GM12878 (cell line): ENCODE measurements at regions not wholly inside any gene's neighbourhood (a gene's known extent, or its start where the extent isn't known, plus 50 kb on each side); places are given as distances from the start of the nearest gene placed in this dataset.

Source experiments
- ATAC-seq: fragments of 200-7000 bp; cut with Tn5 transposase; 3 replicates; pipeline ENCODE4 v1.9.1; 2020; ENCODE audit warnings: mild to moderate bottlenecking, moderate library complexity
- BruUV-seq: library from RNA; stranded (reverse); fragments of 400-500 nt; replicated peaks from 2 replicates; lab custom pipeline; 2021; lab: Mats Ljungman, UMichigan
- CTCF ChIA-PET: fragments of 300-600 bp; sonication (Branson Sonifier 250); formaldehyde crosslinking; extraction: SDS; loops from one replicate; lab custom pipeline; 2021; ENCODE audit warnings: inconsistent platforms; lab: Yijun Ruan, JAX
- POLR2A ChIA-PET: fragments of 350-600 bp; formaldehyde crosslinking; extraction: SDS; loops from one replicate; lab custom pipeline; 2021; ENCODE audit warnings: inconsistent platforms; lab: Charles Lee
- RAD21 ChIA-PET: fragments of 300-600 bp; sonication (Branson Sonifier 250); formaldehyde crosslinking; loops from one replicate; lab custom pipeline; 2023; ENCODE audit warnings: antibody characterized with exemption; ENCODE audit not compliant: unreplicated experiment; lab: Charles Lee
- SMC1A ChIA-PET: fragments of 300-600 bp; sonication (Branson Sonifier 250); formaldehyde crosslinking; loops from one replicate; lab custom pipeline; 2023; ENCODE audit not compliant: unreplicated experiment, uncharacterized antibody; lab: Charles Lee
- DNase-seq: peaks from one replicate; pipeline ENCODE4 v3.0.0-alpha.2; 2011; ENCODE audit warnings: low read depth, low spot score
- FAIRE-seq: peaks from 3 replicates; lab custom pipeline; 2011; peaks lifted over from hg19 to GRCh38; lab: Jason Lieb, UNC
- H2AFZ ChIP-seq: 2 replicates; pipeline ENCODE4 v1.6.0; 2011; ENCODE audit warnings: low read depth, low read length, control low read depth; ENCODE audit not compliant: control insufficient read depth
- H3K27ac ChIP-seq: 2 replicates; pipeline ENCODE4 v1.5.1; 2011; ENCODE audit warnings: control low read depth; ENCODE audit not compliant: control insufficient read depth, insufficient read depth
- H3K27me3 ChIP-seq, 2 experiments: replicated peaks in 1 of 2; 2 replicates each; pipeline versions ENCODE4 v1.6.0 to v1.6.1; 2011; ENCODE audit warnings: low read length in 1 of 2; ENCODE audit not compliant: control insufficient read depth in 2 of 2, insufficient read depth in 2 of 2
- H3K36me3 ChIP-seq, 2 experiments: 2 replicates each; pipeline ENCODE4 v1.5.1; 2011; ENCODE audit warnings: low read length in 1 of 2; ENCODE audit not compliant: control insufficient read depth in 2 of 2, insufficient read depth in 2 of 2
- H3K4me1 ChIP-seq: 2 replicates; pipeline ENCODE4 v1.6.1; 2011; ENCODE audit warnings: mild to moderate bottlenecking, low read length, moderate library complexity, mixed read lengths; ENCODE audit not compliant: control insufficient read depth, insufficient read depth
- H3K4me2 ChIP-seq: 2 replicates; pipeline ENCODE4 v1.6.0; 2011; ENCODE audit warnings: control low read depth; ENCODE audit not compliant: control insufficient read depth, insufficient read depth
- H3K4me3 ChIP-seq: fragments of 200-600 bp; sonication (generic); 2 replicates; pipeline ENCODE4 v1.5.1; 2016
- H3K79me2 ChIP-seq: 2 replicates; pipeline ENCODE4 v1.6.0; 2011; ENCODE audit warnings: low read length; ENCODE audit not compliant: control insufficient read depth, insufficient read depth
- H3K9ac ChIP-seq: 2 replicates; pipeline ENCODE4 v1.8.0; 2011; ENCODE audit warnings: low read length, control low read depth, mixed read lengths; ENCODE audit not compliant: control insufficient read depth, insufficient read depth
- H3K9me3 ChIP-seq: replicated peaks from 3 replicates; pipeline ENCODE4 v1.5.1; 2011; ENCODE audit warnings: mild to moderate bottlenecking, low read length; ENCODE audit not compliant: control insufficient read depth, insufficient read depth
- H4K20me1 ChIP-seq: 2 replicates; pipeline ENCODE4 v1.6.0; 2011; ENCODE audit not compliant: control insufficient read depth, insufficient read depth
- BACH1 ChIP-seq: fragments of 450-650 bp; IDR thresholded peaks from 2 replicates; pipeline ENCODE4 v1.6.1; 2017; ENCODE audit warnings: mild to moderate bottlenecking, borderline replicate concordance
- BCL3 ChIP-seq: IDR thresholded peaks from 2 replicates; pipeline ENCODE4 v1.6.1; 2011; ENCODE audit warnings: borderline replicate concordance, low read depth, mild to moderate bottlenecking, moderate library complexity, low read length; ENCODE audit not compliant: insufficient read depth, poor library complexity, severe bottlenecking
- DPF2 ChIP-seq: fragments of 450-650 bp; IDR thresholded peaks from 2 replicates; pipeline ENCODE4 v1.6.1; 2017; ENCODE audit warnings: mild to moderate bottlenecking
- GATAD2B ChIP-seq: fragments of 450-650 bp; conservative IDR thresholded peaks from 2 replicates; pipeline ENCODE4 v1.6.1; 2017; ENCODE audit warnings: low read depth, mild to moderate bottlenecking, moderate library complexity
- NR2C2 ChIP-seq: IDR thresholded peaks from 2 replicates; pipeline ENCODE4 v1.6.1; 2011; ENCODE audit warnings: borderline replicate concordance, low read depth; ENCODE audit not compliant: control insufficient read depth, insufficient read length
- NRF1 ChIP-seq: conservative IDR thresholded peaks from 2 replicates; pipeline ENCODE4 v1.6.1; 2011; ENCODE audit warnings: mild to moderate bottlenecking, low read depth, low read length, improper control_type of control experiment
- SMAD1 ChIP-seq: fragments of 450-650 bp; IDR thresholded peaks from 2 replicates; pipeline ENCODE4 v1.6.1; 2018; ENCODE audit warnings: mild to moderate bottlenecking, low read depth; ENCODE audit not compliant: partially characterized antibody
- SPI1 ChIP-seq: IDR thresholded peaks from 2 replicates; pipeline ENCODE4 v1.6.1; 2011; ENCODE audit warnings: low read depth, mild to moderate bottlenecking, low read length, moderate library complexity, borderline replicate concordance; ENCODE audit not compliant: insufficient read depth
- YBX1 ChIP-seq: fragments of 450-650 bp; IDR thresholded peaks from 2 replicates; pipeline ENCODE4 v1.6.1; 2016; ENCODE audit warnings: antibody characterized with exemption
- in situ Hi-C: fragments of 300-500 bp; cut with MboI; formaldehyde crosslinking; loops from 9 replicates; pipeline ENCODE4 v1.14.3; 2018; ENCODE audit warnings: mixed read lengths
- intact Hi-C: fragments of 100-400 bp; cut with micrococcal nuclease; formaldehyde crosslinking; loops from one replicate; pipeline ENCODE4 v1.14.2; 2022; ENCODE audit not compliant: unreplicated experiment

DNA sequence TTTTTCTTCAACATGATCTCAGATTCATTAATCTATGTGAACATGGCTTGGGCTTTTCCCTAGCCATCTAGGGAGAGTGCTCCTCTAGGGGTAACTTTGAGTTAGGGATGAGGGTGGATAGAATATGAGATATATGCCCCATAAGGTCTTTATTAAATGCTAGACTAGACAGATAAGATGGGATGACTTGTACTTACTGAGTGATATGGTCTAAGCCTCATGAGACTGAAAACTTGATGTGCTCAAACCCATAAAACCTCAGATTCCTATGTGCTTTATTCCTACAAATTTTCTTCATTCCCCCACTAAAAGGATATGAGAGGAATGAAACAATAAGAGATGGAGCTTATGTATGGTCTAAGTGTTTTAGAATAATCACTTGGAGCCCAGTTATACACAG lies 386.6 kb downstream of the YTHDC2 start:
- intact Hi-C loops = no loop called here
- CTCF ChIA-PET = no interaction called here
- Histone ChIP-seq H4K20me1 (no peaks in the 10 kb centered on the region), H3K4me2 (no peak overlapping the region), H2AFZ (no peak overlapping the region), H3K36me3 (no peaks in the 10 kb centered on the region), H3K79me2 (no peaks in the 10 kb centered on the region), H3K4me3 (no peak overlapping the region), H3K9me3 (no peaks in the 10 kb centered on the region), H3K4me1 (no peaks in the 10 kb centered on the region), H3K9ac (no peak overlapping the region), H3K27ac (no peak overlapping the region), H3K27me3 (no peaks in the 10 kb centered on the region; a peak in 1 of 4 replicates)
- in situ Hi-C loops = no loop called here
- FAIRE-seq (no peak), DNase-seq (no peak), ATAC-seq (no peak)
- RAD21 ChIA-PET = no interaction called here
- no TSS peak for BruUV-seq
- TF ChIP-seq SMAD1 = no peak
- no peak for TF ChIP-seq BCL3
- no peak for TF ChIP-seq GATAD2B
- TF ChIP-seq BACH1 = no peak
- no peak for TF ChIP-seq NRF1
- no peak for TF ChIP-seq SPI1
- no peak for TF ChIP-seq DPF2
- no peak for TF ChIP-seq YBX1
- no peak for TF ChIP-seq NR2C2
- POLR2A ChIA-PET = no interaction called here
- SMC1A ChIA-PET = no interaction called here
